Body of pancreas (tissue), 4 donors: ENCODE measurements at regions not wholly inside any gene's neighbourhood (a gene's known extent, or its start where the extent isn't known, plus 50 kb on each side); places are given as distances from the start of the nearest gene placed in this dataset.

Source experiments
- ATAC-seq: fragments of 150-250 bp; one replicate; pipeline ENCODE4 v1.9.1; 2016
- DNase-seq, 4 donors: peaks; one replicate each; pipeline ENCODE4 v3.0.0-alpha.2; 2019
- H3K27ac ChIP-seq, 4 donors: fragments of 200-600 bp; sonication (generic); 1 replicate in 3 of 4; 2 replicates in 1 of 4; pipeline versions ENCODE4 v1.5.1 to v1.6.1; 2016 to 2019; ENCODE audit warnings: mild to moderate bottlenecking in 1 of 4, mixed read lengths in 1 of 4, moderate library complexity in 1 of 4
- H3K27me3 ChIP-seq, 2 donors: fragments of 200-600 bp; sonication (generic); one replicate each; pipeline ENCODE4 v1.6.0; 2016; ENCODE audit warnings: mild to moderate bottlenecking in 1 of 2
- H3K36me3 ChIP-seq, 2 donors: fragments of 200-600 bp; sonication (generic); replicated peaks in 1 of 2; 2 replicates each; pipeline ENCODE4 v1.5.1; 2016; ENCODE audit warnings: low read depth in 2 of 2; ENCODE audit not compliant: insufficient read depth in 1 of 2
- H3K4me1 ChIP-seq: fragments of 200-600 bp; sonication (generic); one replicate; pipeline ENCODE4 v1.6.0; 2016
- H3K4me3 ChIP-seq, 2 donors: fragments of 200-600 bp; sonication (generic); 1 replicate in 1 of 2; 2 replicates in 1 of 2; pipeline ENCODE4 v1.5.1; 2016 to 2019
- H3K9me3 ChIP-seq, 3 donors: fragments of 200-600 bp; sonication (generic); 1 replicate in 2 of 3; 2 replicates in 1 of 3; pipeline ENCODE4 v1.5.1; 2016
- CTCF ChIP-seq, 7 experiments: fragments of 450-650 bp in 4 of 7; fragments of 200-600 bp in 3 of 7; sonication (generic) in 3 of 7; IDR thresholded peaks; one replicate each; pipeline ENCODE4 v1.5.1; 2016 to 2019; ENCODE audit warnings: antibody characterized with exemption in 7 of 7
- POLR2A ChIP-seq, 3 donors: fragments of 450-650 bp; IDR thresholded peaks; one replicate each; pipeline ENCODE4 v1.6.1; 2016; ENCODE audit warnings: antibody characterized with exemption in 3 of 3, mild to moderate bottlenecking in 2 of 3
- WGBS, 2 donors: methylation state at CpG; one replicate each; pipeline ENCODE4 v1.1.5; 2017; 5-methylcytosine and 5-hydroxymethylcytosine counted together
- intact Hi-C: fragments of 100-400 bp; cut with DNase I; formaldehyde crosslinking; loops from one replicate; pipeline ENCODE4 v1.15.1; 2023

- TF ChIP-seq POLR2A (IDR thresholded peaks at IDR 0.05), result no peak
- no peak for TF ChIP-seq CTCF (IDR thresholded peaks at IDR 0.05)
- DNase-seq (no peak), ATAC-seq (no peak)
- Histone ChIP-seq H3K27me3 (no peaks in the 10 kb centered on the region), H3K27ac (no peak overlapping the region), H3K9me3 (no peaks in the 10 kb centered on the region), H3K4me3 (no peak overlapping the region), H3K36me3 (no peaks in the 10 kb centered on the region), H3K4me1 (no peaks in the 10 kb centered on the region)
- intact Hi-C loops, result no loop called here
- 86 to 90% methylated on average over 6 of the region's 6 CpGs for WGBS, 2 donors
These were observed 99.9 kb upstream of the NFIB start for GRCh38 chr9:14413812-14414211.

GRCh38 chr9:14412775-14413174 lies 98.8 kb upstream of the NFIB start:
- intact Hi-C loops, result no loop called here
- DNase-seq (no peak), ATAC-seq (no peak)
- Histone ChIP-seq H3K4me1 (no peaks in the 10 kb centered on the region), H3K27ac (no peak overlapping the region), H3K4me3 (no peak overlapping the region), H3K27me3 (no peaks in the 10 kb centered on the region), H3K36me3 (no peaks in the 10 kb centered on the region), H3K9me3 (no peaks in the 10 kb centered on the region)
- TF ChIP-seq CTCF (IDR thresholded peaks at IDR 0.05), result no peak
- TF ChIP-seq POLR2A (IDR thresholded peaks at IDR 0.05), result no peak
- 72 to 89% methylated on average over 2 of the region's 2 CpGs for WGBS, 2 donors

- intact Hi-C loops, result no loop called here
These were observed 92.5 kb upstream of the NFIB start for GRCh38 chr9:14406463-14406862.

GRCh38 chr9:14405176-14405706 lies 91.3 kb upstream of the NFIB start:
- intact Hi-C loops, result no loop called here
- TF ChIP-seq POLR2A (IDR thresholded peaks at IDR 0.05), result no peak
- no peak for TF ChIP-seq CTCF (IDR thresholded peaks at IDR 0.05)

More at GRCh38 chr9:14406463-14406862, 92.5 kb upstream of the NFIB start:
- ATAC-seq, result no peak
- 74 to 83% methylated on average over 2 of the region's 2 CpGs for WGBS, 2 donors
- Histone ChIP-seq H3K4me1 (no peaks in the 10 kb centered on the region), H3K36me3 (no peaks in the 10 kb centered on the region), H3K4me3 (no peak overlapping the region), H3K27me3 (no peaks in the 10 kb centered on the region), H3K27ac (no peak overlapping the region), H3K9me3 (no peaks in the 10 kb centered on the region)
- DNase-seq, result no peak
- TF ChIP-seq CTCF (IDR thresholded peaks at IDR 0.05) (no peak), POLR2A (IDR thresholded peaks at IDR 0.05) (no peak)

GRCh38 chr9:14403081-14403480 lies 89.1 kb upstream of the NFIB start:
- WGBS, 2 donors, result 50 to 56% methylated on average over 4 of the region's 4 CpGs
- DNase-seq (no peak), ATAC-seq (no peak)
- Histone ChIP-seq H3K27ac (no peak overlapping the region), H3K27me3 (no peaks in the 10 kb centered on the region), H3K36me3 (no peaks in the 10 kb centered on the region), H3K4me1 (no peaks in the 10 kb centered on the region), H3K4me3 (no peak overlapping the region), H3K9me3 (no peaks in the 10 kb centered on the region)
- TF ChIP-seq POLR2A (IDR thresholded peaks at IDR 0.05) (no peak), CTCF (IDR thresholded peaks at IDR 0.05) (no peak)
- intact Hi-C loops, result no loop called here

More at GRCh38 chr9:14405176-14405706, 91.3 kb upstream of the NFIB start:
- whole genome bisulfite sequencing, 2 donors, result 65 to 68% methylated on average over 3 of the region's 3 CpGs
- Histone ChIP-seq H3K4me3 (no peak overlapping the region), H3K27me3 (no peaks in the 10 kb centered on the region), H3K27ac (no peak overlapping the region), H3K36me3 (no peaks in the 10 kb centered on the region), H3K4me1 (no peaks in the 10 kb centered on the region), H3K9me3 (no peaks in the 10 kb centered on the region)
- no peak for DNase-seq
- no peak for ATAC-seq
